ENCODE measurements at regions not wholly inside any gene's neighbourhood (a gene's known extent, or its start where the extent isn't known, plus 50 kb on each side); places are given as distances from the start of the nearest gene placed in this dataset.

GRCh38 chr3:23051240-23052140 lies 151.6 kb upstream of the UBE2E2 start:
- TF ChIP-seq EP300 (IDR thresholded peaks at IDR 0.05) (no peak), POLR2A (IDR thresholded peaks at IDR 0.05) (no peak), CTCF (IDR thresholded peaks at IDR 0.05) (no peak)
- no peak overlapping the region for H3K27ac ChIP-seq
- DNase-seq (ENCODE audit: low spot score in 2 of 2), result no peak
- no peaks in the 10 kb centered on the region for H3K36me3 ChIP-seq
- H3K4me1 ChIP-seq, result no peaks in the 10 kb centered on the region
- 83 to 88% methylated on average over 4 of the region's 4 CpGs for WGBS, 2 donors
- peaks cover 0 to 21% (median 4%) of the 10 kb centered on the region in 4 donors for H3K9me3 ChIP-seq
- H3K27me3 ChIP-seq, result no peaks in the 10 kb centered on the region
- H3K4me3 ChIP-seq, result no peak overlapping the region

- no peak for TF ChIP-seq EP300 (IDR thresholded peaks at IDR 0.05)
- TF ChIP-seq CTCF (IDR thresholded peaks at IDR 0.05), result no peak
- no peak for TF ChIP-seq POLR2A (IDR thresholded peaks at IDR 0.05)
- 82 to 93% methylated on average over 1 of the region's 1 CpG for WGBS, 2 donors
- DNase-seq (ENCODE audit: low spot score in 2 of 2), result no peak
- H3K27me3 ChIP-seq, result no peaks in the 10 kb centered on the region
- H3K4me3 ChIP-seq, result no peak overlapping the region
- H3K36me3 ChIP-seq, result no peaks in the 10 kb centered on the region
- H3K9me3 ChIP-seq, result peaks cover 0 to 17% (median 3%) of the 10 kb centered on the region in 4 donors
- no peak overlapping the region for H3K27ac ChIP-seq
- H3K4me1 ChIP-seq, result no peaks in the 10 kb centered on the region
Observed at GRCh38 chr3:23052208-23052607, 150.9 kb upstream of the UBE2E2 start.

- Histone ChIP-seq H3K27me3 (no peaks in the 10 kb centered on the region), H3K27ac (no peak overlapping the region), H3K4me3 (no peak overlapping the region), H3K36me3 (no peaks in the 10 kb centered on the region), H3K9me3 (peaks cover 0 to 13% (median 1%) of the 10 kb centered on the region in 4 donors), H3K4me1 (no peaks in the 10 kb centered on the region)
- TF ChIP-seq EP300 (IDR thresholded peaks at IDR 0.05) (no peak), CTCF (IDR thresholded peaks at IDR 0.05) (no peak), POLR2A (IDR thresholded peaks at IDR 0.05) (no peak)
- DNase-seq (ENCODE audit: low spot score in 2 of 2), result no peak
- 78 to 85% methylated on average over 7 of the region's 7 CpGs for WGBS, 2 donors
Observed at GRCh38 chr3:23052620-23053019, 150.5 kb upstream of the UBE2E2 start.

- WGBS, 2 donors, result 65 to 71% methylated on average over 2 of the region's 2 CpGs
- peak overlapping the region in 2 of 4 donors; percentile 4 to 55 for H3K27ac ChIP-seq
- H3K27me3 ChIP-seq, result no peaks in the 10 kb centered on the region
- H3K36me3 ChIP-seq, result no peaks in the 10 kb centered on the region
- no peaks in the 10 kb centered on the region for H3K4me1 ChIP-seq
- no peak for DNase-seq (ENCODE audit: low spot score in 2 of 2)
- TF ChIP-seq EP300 (IDR thresholded peaks at IDR 0.05) (no peak), CTCF (IDR thresholded peaks at IDR 0.05) (no peak), POLR2A (IDR thresholded peaks at IDR 0.05) (no peak)
- no peak overlapping the region for H3K4me3 ChIP-seq
- H3K9me3 ChIP-seq, result peaks cover 0 to 14% (median 2%) of the 10 kb centered on the region in 4 donors
Observed at GRCh38 chr3:23055733-23056376, 147.3 kb upstream of the UBE2E2 start.

GRCh38 chr3:23062582-23062981 lies 140.5 kb upstream of the UBE2E2 start:
- H3K9me3 ChIP-seq, result peaks cover 0 to 14% (median 2%) of the 10 kb centered on the region in 4 donors
- DNase-seq (ENCODE audit: low spot score in 2 of 2), result no peak
- no peak overlapping the region for H3K27ac ChIP-seq
- no peaks in the 10 kb centered on the region for H3K27me3 ChIP-seq
- no peak overlapping the region for H3K4me3 ChIP-seq
- TF ChIP-seq CTCF (IDR thresholded peaks at IDR 0.05) (no peak), POLR2A (IDR thresholded peaks at IDR 0.05) (no peak), EP300 (IDR thresholded peaks at IDR 0.05) (no peak)
- WGBS, 2 donors, result 100% methylated on average over 1 of the region's 1 CpG
- H3K36me3 ChIP-seq, result no peaks in the 10 kb centered on the region
- no peaks in the 10 kb centered on the region for H3K4me1 ChIP-seq
